Lung (tissue), 11 donors: ENCODE measurements at regions not wholly inside any gene's neighbourhood (a gene's known extent, or its start where the extent isn't known, plus 50 kb on each side); places are given as distances from the start of the nearest gene placed in this dataset.

Source experiments
- ATAC-seq: fragments of 200-7000 bp; cut with Tn5 transposase; one replicate; pipeline ENCODE4 v1.9.1; 2020; ENCODE audit warnings: moderate number of reproducible peaks; ENCODE audit not compliant: insufficient read depth, low FRiP score
- DNase-seq, 3 donors: peaks; one replicate each; pipeline ENCODE4 v3.0.0-alpha.2; 2013 to 2017
- H3K27ac ChIP-seq, 2 donors: one replicate each; pipeline ENCODE4 v1.5.1; 2013; ENCODE audit warnings: mild to moderate bottlenecking in 2 of 2, moderate library complexity in 2 of 2, control low read depth in 1 of 2, inconsistent platforms in 1 of 2, low read depth in 1 of 2, low read length in 1 of 2
- H3K27me3 ChIP-seq, 3 donors: one replicate each; pipeline ENCODE4 v1.5.1; 2013; ENCODE audit warnings: low read length in 2 of 3; ENCODE audit not compliant: control insufficient read depth in 3 of 3, insufficient read depth in 3 of 3
- H3K36me3 ChIP-seq, 4 donors: one replicate each; pipeline ENCODE4 v1.5.1; 2013; ENCODE audit warnings: low read length in 4 of 4, mild to moderate bottlenecking in 1 of 4, moderate library complexity in 1 of 4; ENCODE audit not compliant: control insufficient read depth in 4 of 4, insufficient read depth in 4 of 4
- H3K4me1 ChIP-seq, 5 donors: one replicate each; pipeline ENCODE4 v1.5.1; 2013; ENCODE audit warnings: low read length in 5 of 5, mild to moderate bottlenecking in 2 of 5, moderate library complexity in 1 of 5; ENCODE audit not compliant: control insufficient read depth in 5 of 5, insufficient read depth in 5 of 5
- H3K4me3 ChIP-seq: one replicate; pipeline ENCODE4 v1.5.1; 2013; ENCODE audit warnings: mild to moderate bottlenecking, control low read depth, moderate library complexity
- H3K9ac ChIP-seq, 2 donors: one replicate each; pipeline ENCODE4 v1.5.1; 2013; ENCODE audit warnings: low read length in 2 of 2, control low read depth in 1 of 2; ENCODE audit not compliant: insufficient read depth in 1 of 2
- H3K9me3 ChIP-seq, 4 donors: one replicate each; pipeline ENCODE4 v1.5.1; 2013; ENCODE audit warnings: low read length in 3 of 4, mild to moderate bottlenecking in 1 of 4, moderate library complexity in 1 of 4; ENCODE audit not compliant: control insufficient read depth in 4 of 4, insufficient read depth in 3 of 4
- CTCF ChIP-seq: IDR thresholded peaks from 2 replicates; pipeline ENCODE4 v1.5.1; 2012; ENCODE audit warnings: mild to moderate bottlenecking; ENCODE audit errors: control extremely low read depth, extremely low read depth
- WGBS, 2 donors: extraction: QIAGEN DNeasy Blood & Tissue Kit; methylation state at CpG; one replicate each; pipeline ENCODE4 v1.1.7; 2013; 5-methylcytosine and 5-hydroxymethylcytosine counted together
- donor health status: control.
- donor health status: control.
- donor health status: Bipolar disorder and iron deficiency.
- donor health status: healthy.
- donor health status: DM: yes; HTN: yes; CAD: no.

GRCh38 chr2:8271461-8271860, 410.4 kb upstream of the ID2 start:
- Histone ChIP-seq H3K4me3 (no peak overlapping the region), H3K27ac (no peak overlapping the region), H3K9ac (no peak overlapping the region), H3K36me3 (no peaks in the 10 kb centered on the region), H3K4me1 (peaks cover 0 to 5% (median 0%) of the 10 kb centered on the region in 5 donors), H3K9me3 (no peaks in the 10 kb centered on the region), H3K27me3 (no peaks in the 10 kb centered on the region)
- ATAC-seq (no peak), DNase-seq (no peak)
- WGBS, 2 donors, result 84 to 89% methylated on average over 3 of the region's 3 CpGs
- TF ChIP-seq CTCF, result no peak

DNA sequence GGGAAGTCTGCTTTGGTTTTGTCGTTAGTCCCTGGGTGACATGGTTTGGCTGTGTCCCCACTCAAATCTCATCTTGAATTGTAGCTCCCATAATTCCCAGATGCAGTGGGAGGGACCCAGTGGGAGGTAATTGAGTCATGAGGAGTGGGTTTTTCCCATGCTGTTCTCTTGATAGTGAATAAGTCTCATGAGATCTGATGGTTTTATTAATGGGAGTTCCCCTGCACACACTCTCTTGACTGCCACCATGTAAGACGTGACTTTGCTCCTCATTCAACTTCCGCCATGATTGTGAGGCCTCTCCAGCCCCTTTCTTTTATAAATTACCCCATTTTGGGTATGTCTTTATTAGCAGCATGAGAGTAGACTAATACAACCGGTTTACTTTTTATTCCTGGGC, 405.8 kb upstream of the ID2 start:
- H3K4me3 ChIP-seq, result no peak overlapping the region
- ATAC-seq, result no peak
- no peak overlapping the region for H3K9ac ChIP-seq
- 93 to 96% methylated on average over 4 of the region's 4 CpGs for WGBS, 2 donors
- no peak for DNase-seq
- H3K27me3 ChIP-seq, result no peaks in the 10 kb centered on the region
- no peaks in the 10 kb centered on the region for H3K9me3 ChIP-seq
- H3K36me3 ChIP-seq, result no peaks in the 10 kb centered on the region
- no peak overlapping the region for H3K27ac ChIP-seq
- no peak for TF ChIP-seq CTCF
- peaks cover 0 to 8% (median 0%) of the 10 kb centered on the region in 5 donors for H3K4me1 ChIP-seq

DNA sequence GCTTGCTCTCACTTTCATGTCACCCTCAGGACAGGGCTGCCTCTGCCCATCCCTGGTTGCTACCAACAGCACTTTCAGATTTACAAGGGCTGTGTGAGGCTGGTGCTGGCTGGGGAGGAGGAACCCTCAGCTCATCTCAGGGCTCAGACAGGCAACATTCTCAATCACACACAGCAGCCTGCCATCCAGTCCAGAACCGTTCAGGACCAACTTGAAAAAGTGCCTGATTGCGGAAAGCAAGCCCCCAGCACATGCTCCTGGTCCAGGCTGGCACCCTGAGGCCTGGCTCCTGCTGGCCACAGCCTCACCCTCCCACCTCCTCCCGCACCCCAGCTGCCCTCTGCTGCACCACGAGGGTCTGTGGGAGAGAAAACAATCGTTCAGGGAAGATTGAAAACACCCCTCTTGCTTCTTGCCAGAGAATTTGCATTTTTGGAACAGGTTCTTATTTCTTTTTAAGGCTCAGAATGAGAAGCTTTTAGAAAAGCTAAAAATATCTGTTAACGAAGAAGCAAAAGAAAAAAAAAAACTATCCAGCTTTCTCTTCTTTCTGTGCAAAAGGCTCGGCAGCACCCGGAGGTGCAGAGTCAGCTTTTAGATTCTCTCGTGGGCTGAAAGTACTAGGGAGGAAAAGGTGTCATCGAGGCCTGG, 403.8 kb upstream of the ID2 start:
- no peak overlapping the region for H3K27ac ChIP-seq
- no peak overlapping the region for H3K4me3 ChIP-seq
- WGBS, 2 donors, result 68 to 76% methylated on average over 10 of the region's 10 CpGs
- no peak overlapping the region for H3K9ac ChIP-seq
- H3K9me3 ChIP-seq, result no peaks in the 10 kb centered on the region
- no peaks in the 10 kb centered on the region for H3K27me3 ChIP-seq
- DNase-seq (peak in 1 of 3 donors; percentile 27), ATAC-seq (no peak)
- TF ChIP-seq CTCF, result no peak
- no peaks in the 10 kb centered on the region for H3K36me3 ChIP-seq
- peaks cover 0 to 8% (median 0%) of the 10 kb centered on the region in 5 donors for H3K4me1 ChIP-seq
